Upper lobe of right lung (tissue), 1 donor: ENCODE measurements at regions not wholly inside any gene's neighbourhood (a gene's known extent, or its start where the extent isn't known, plus 50 kb on each side); places are given as distances from the start of the nearest gene placed in this dataset.
A peak's percentile ranks its signal among the peaks of the same experiment; 100 is the strongest.

Experiments used
- ATAC-seq: fragments of 200-7000 bp; cut with Tn5 transposase; one replicate; pipeline ENCODE4 v1.9.1; 2020; ENCODE audit warnings: mild to moderate bottlenecking, moderate library complexity
- DNase-seq: peaks from one replicate; pipeline ENCODE4 v3.0.0-alpha.2; 2020
- H3K27ac ChIP-seq: fragments of 200-600 bp; one replicate; pipeline ENCODE4 v1.8.0; 2022
- H3K27me3 ChIP-seq: fragments of 200-600 bp; one replicate; pipeline ENCODE4 v1.8.0; 2022; ENCODE audit warnings: mild to moderate bottlenecking
- H3K36me3 ChIP-seq: fragments of 200-600 bp; one replicate; pipeline ENCODE4 v1.8.0; 2022
- H3K4me1 ChIP-seq: fragments of 200-600 bp; one replicate; pipeline ENCODE4 v1.8.0; 2022
- H3K4me3 ChIP-seq: fragments of 200-600 bp; one replicate; pipeline ENCODE4 v1.8.0; 2022; ENCODE audit warnings: mild to moderate bottlenecking
- H3K9me3 ChIP-seq: fragments of 200-600 bp; one replicate; pipeline ENCODE4 v1.8.0; 2022
- intact Hi-C: fragments of 100-400 bp; cut with DNase I; formaldehyde crosslinking; loops from one replicate; pipeline ENCODE4 v1.11.0; 2022
- TF ChIP-seq, protein P1 (sequence below): fragments of 200-600 bp; IDR thresholded peaks from one replicate; pipeline ENCODE4 v1.8.0; 2022; ENCODE audit warnings: antibody characterized with exemption
- donor health status: DM: no; HTN: yes; CAD: no; lungs with severe emphysema.

DNA sequence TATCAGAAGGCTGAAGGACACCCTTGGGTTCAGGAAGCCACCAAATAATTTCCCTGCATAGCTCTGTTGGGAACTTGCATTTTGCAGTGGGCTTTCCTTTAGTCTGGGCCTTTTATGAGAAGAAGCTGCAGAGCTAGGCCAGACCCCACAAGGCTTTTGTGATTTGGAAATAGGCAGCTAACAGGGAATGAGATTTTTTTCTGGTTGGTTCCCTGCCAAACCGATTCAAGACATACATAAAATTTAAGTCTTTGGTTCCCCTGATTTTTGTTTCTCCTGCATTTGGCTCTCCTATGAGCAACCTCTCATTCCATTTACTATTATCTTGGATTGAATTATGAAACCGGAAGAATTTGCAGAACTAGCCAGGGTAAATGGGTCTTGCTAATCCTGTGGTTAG, 81.5 kb upstream of the PTCH1 start:
- intact Hi-C loops: no loop called here
- H3K9me3 ChIP-seq: no peaks in the 10 kb centered on the region
- no peaks in the 10 kb centered on the region for H3K36me3 ChIP-seq
- H3K27ac ChIP-seq: no peak overlapping the region
- no peaks in the 10 kb centered on the region for H3K4me1 ChIP-seq
- no peak overlapping the region for H3K4me3 ChIP-seq
- ATAC-seq (no peak), DNase-seq (no peak)
- no peaks in the 10 kb centered on the region for H3K27me3 ChIP-seq
- TF ChIP-seq, protein P1, sequence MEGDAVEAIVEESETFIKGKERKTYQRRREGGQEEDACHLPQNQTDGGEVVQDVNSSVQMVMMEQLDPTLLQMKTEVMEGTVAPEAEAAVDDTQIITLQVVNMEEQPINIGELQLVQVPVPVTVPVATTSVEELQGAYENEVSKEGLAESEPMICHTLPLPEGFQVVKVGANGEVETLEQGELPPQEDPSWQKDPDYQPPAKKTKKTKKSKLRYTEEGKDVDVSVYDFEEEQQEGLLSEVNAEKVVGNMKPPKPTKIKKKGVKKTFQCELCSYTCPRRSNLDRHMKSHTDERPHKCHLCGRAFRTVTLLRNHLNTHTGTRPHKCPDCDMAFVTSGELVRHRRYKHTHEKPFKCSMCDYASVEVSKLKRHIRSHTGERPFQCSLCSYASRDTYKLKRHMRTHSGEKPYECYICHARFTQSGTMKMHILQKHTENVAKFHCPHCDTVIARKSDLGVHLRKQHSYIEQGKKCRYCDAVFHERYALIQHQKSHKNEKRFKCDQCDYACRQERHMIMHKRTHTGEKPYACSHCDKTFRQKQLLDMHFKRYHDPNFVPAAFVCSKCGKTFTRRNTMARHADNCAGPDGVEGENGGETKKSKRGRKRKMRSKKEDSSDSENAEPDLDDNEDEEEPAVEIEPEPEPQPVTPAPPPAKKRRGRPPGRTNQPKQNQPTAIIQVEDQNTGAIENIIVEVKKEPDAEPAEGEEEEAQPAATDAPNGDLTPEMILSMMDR: no peak

- H3K9me3 ChIP-seq: no peaks in the 10 kb centered on the region
- TF ChIP-seq, protein P1: no peak
- DNase-seq (no peak), ATAC-seq (no peak)
- no peaks in the 10 kb centered on the region for H3K27me3 ChIP-seq
- H3K4me1 ChIP-seq: no peaks in the 10 kb centered on the region
- no peaks in the 10 kb centered on the region for H3K36me3 ChIP-seq
- H3K27ac ChIP-seq: no peak overlapping the region
- no peak overlapping the region for H3K4me3 ChIP-seq
- intact Hi-C loops: no loop called here
Observed at GRCh38 chr9:95595721-95596295, 79.0 kb upstream of the PTCH1 start.

DNA sequence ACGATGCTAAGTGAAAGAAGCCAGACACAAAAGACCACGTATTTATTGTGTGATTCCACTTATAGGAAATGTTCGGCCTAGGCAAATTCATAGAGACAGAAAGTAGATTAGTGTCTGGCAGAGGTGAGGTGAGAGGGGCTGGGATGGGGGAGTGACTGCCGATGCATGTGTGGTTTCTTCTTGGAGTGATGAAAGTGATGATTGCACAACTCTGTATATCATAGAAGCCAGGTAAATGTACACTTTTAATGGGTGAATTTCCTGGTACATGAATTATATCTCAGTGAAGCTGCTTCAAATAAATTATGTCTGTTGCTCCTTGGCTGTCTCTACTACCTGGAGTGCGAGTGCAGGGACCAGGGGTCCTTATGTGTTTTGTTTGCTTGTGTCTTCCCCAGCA, 76.2 kb upstream of the PTCH1 start:
- Histone ChIP-seq H3K27me3 (no peaks in the 10 kb centered on the region), H3K9me3 (no peaks in the 10 kb centered on the region), H3K4me3 (no peak overlapping the region), H3K27ac (no peak overlapping the region), H3K36me3 (no peaks in the 10 kb centered on the region), H3K4me1 (no peaks in the 10 kb centered on the region)
- ATAC-seq: no peak
- TF ChIP-seq, protein P1: no peak
- no peak for DNase-seq
- intact Hi-C loops: no loop called here

GRCh38 chr9:95588724-95589588, 72.2 kb upstream of the PTCH1 start:
- no peaks in the 10 kb centered on the region for H3K9me3 ChIP-seq
- DNase-seq: no peak
- TF ChIP-seq, protein P1: no peak
- H3K27me3 ChIP-seq: no peaks in the 10 kb centered on the region
- no peak overlapping the region for H3K27ac ChIP-seq
- intact Hi-C loops: no loop called here
- no peaks in the 10 kb centered on the region for H3K4me1 ChIP-seq
- no peak overlapping the region for H3K4me3 ChIP-seq
- no peaks in the 10 kb centered on the region for H3K36me3 ChIP-seq
- ATAC-seq: peak; percentile 38

DNA sequence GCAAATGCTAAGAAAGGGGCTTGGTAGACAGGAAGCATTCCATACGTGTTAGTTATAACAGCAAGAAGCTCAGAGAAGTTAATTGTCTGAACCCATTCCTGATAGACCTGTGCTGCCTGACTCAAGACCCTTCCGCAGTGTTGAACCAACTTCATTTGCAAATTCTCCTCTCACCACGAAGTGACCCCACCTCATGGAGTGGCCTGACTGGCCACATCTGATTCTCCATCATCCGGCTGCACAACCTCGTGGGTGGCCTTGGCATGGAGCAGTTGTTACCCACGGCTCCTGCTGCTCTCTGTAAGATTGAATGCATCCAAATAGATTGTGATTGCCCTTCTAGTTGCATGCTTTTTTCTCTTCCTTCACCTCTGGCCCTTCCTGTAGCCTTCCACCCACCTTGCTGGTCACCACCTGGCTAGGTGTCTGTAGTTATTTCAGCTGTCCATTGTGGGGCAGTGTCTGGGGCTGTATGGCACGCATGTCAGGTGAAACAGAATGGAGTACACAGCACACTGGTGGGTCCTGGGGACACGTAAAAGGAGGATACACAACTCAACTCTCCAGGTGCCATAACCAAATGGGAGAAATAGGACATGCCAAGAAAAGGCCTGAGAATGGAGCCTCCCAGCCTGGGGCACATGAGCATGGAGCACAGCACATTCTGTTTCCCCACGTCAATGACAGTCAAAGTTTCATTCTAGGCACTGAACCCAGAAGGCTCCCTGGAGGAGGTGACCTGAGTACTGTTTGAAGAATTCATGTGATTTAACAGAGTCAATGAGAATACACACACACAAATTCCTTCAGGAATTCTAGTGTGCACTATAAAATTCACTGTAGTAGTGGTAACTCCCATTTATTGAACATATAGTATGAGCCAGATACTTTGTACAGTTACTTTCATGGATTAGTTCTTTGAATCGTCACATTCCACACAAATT, 70.5 kb upstream of the PTCH1 start:
- no peaks in the 10 kb centered on the region for H3K9me3 ChIP-seq
- ATAC-seq: no peak
- TF ChIP-seq, protein P1: no peak
- no peak overlapping the region for H3K4me3 ChIP-seq
- H3K27ac ChIP-seq: no peak overlapping the region
- H3K36me3 ChIP-seq: no peaks in the 10 kb centered on the region
- no peak for DNase-seq
- no peaks in the 10 kb centered on the region for H3K27me3 ChIP-seq
- intact Hi-C loops: no loop called here
- H3K4me1 ChIP-seq: no peaks in the 10 kb centered on the region
